GM12878 (cell line): ENCODE measurements at regions not wholly inside any gene's neighbourhood (a gene's known extent, or its start where the extent isn't known, plus 50 kb on each side); places are given as distances from the start of the nearest gene placed in this dataset.

ENCODE experiments used
- ATAC-seq: fragments of 200-7000 bp; cut with Tn5 transposase; 3 replicates; pipeline ENCODE4 v1.9.1; 2020; ENCODE audit warnings: mild to moderate bottlenecking, moderate library complexity
- BruUV-seq: library from RNA; stranded (reverse); fragments of 400-500 nt; replicated peaks from 2 replicates; lab custom pipeline; 2021; lab: Mats Ljungman, UMichigan
- CTCF ChIA-PET: fragments of 300-600 bp; sonication (Branson Sonifier 250); formaldehyde crosslinking; extraction: SDS; loops from one replicate; lab custom pipeline; 2021; ENCODE audit warnings: inconsistent platforms; lab: Yijun Ruan, JAX
- POLR2A ChIA-PET: fragments of 350-600 bp; formaldehyde crosslinking; extraction: SDS; loops from one replicate; lab custom pipeline; 2021; ENCODE audit warnings: inconsistent platforms; lab: Charles Lee
- RAD21 ChIA-PET: fragments of 300-600 bp; sonication (Branson Sonifier 250); formaldehyde crosslinking; loops from one replicate; lab custom pipeline; 2023; ENCODE audit warnings: antibody characterized with exemption; ENCODE audit not compliant: unreplicated experiment; lab: Charles Lee
- SMC1A ChIA-PET: fragments of 300-600 bp; sonication (Branson Sonifier 250); formaldehyde crosslinking; loops from one replicate; lab custom pipeline; 2023; ENCODE audit not compliant: unreplicated experiment, uncharacterized antibody; lab: Charles Lee
- DNase-seq: peaks from one replicate; pipeline ENCODE4 v3.0.0-alpha.2; 2011; ENCODE audit warnings: low read depth, low spot score
- FAIRE-seq: peaks from 3 replicates; lab custom pipeline; 2011; peaks lifted over from hg19 to GRCh38; lab: Jason Lieb, UNC
- H2AFZ ChIP-seq: 2 replicates; pipeline ENCODE4 v1.6.0; 2011; ENCODE audit warnings: low read depth, low read length, control low read depth; ENCODE audit not compliant: control insufficient read depth
- H3K27ac ChIP-seq: 2 replicates; pipeline ENCODE4 v1.5.1; 2011; ENCODE audit warnings: control low read depth; ENCODE audit not compliant: control insufficient read depth, insufficient read depth
- H3K27me3 ChIP-seq, 2 experiments: replicated peaks in 1 of 2; 2 replicates each; pipeline versions ENCODE4 v1.6.0 to v1.6.1; 2011; ENCODE audit warnings: low read length in 1 of 2; ENCODE audit not compliant: control insufficient read depth in 2 of 2, insufficient read depth in 2 of 2
- H3K36me3 ChIP-seq, 2 experiments: 2 replicates each; pipeline ENCODE4 v1.5.1; 2011; ENCODE audit warnings: low read length in 1 of 2; ENCODE audit not compliant: control insufficient read depth in 2 of 2, insufficient read depth in 2 of 2
- H3K4me1 ChIP-seq: 2 replicates; pipeline ENCODE4 v1.6.1; 2011; ENCODE audit warnings: mild to moderate bottlenecking, low read length, moderate library complexity, mixed read lengths; ENCODE audit not compliant: control insufficient read depth, insufficient read depth
- H3K4me2 ChIP-seq: 2 replicates; pipeline ENCODE4 v1.6.0; 2011; ENCODE audit warnings: control low read depth; ENCODE audit not compliant: control insufficient read depth, insufficient read depth
- H3K4me3 ChIP-seq: fragments of 200-600 bp; sonication (generic); 2 replicates; pipeline ENCODE4 v1.5.1; 2016
- H3K79me2 ChIP-seq: 2 replicates; pipeline ENCODE4 v1.6.0; 2011; ENCODE audit warnings: low read length; ENCODE audit not compliant: control insufficient read depth, insufficient read depth
- H3K9ac ChIP-seq: 2 replicates; pipeline ENCODE4 v1.8.0; 2011; ENCODE audit warnings: low read length, control low read depth, mixed read lengths; ENCODE audit not compliant: control insufficient read depth, insufficient read depth
- H3K9me3 ChIP-seq: replicated peaks from 3 replicates; pipeline ENCODE4 v1.5.1; 2011; ENCODE audit warnings: mild to moderate bottlenecking, low read length; ENCODE audit not compliant: control insufficient read depth, insufficient read depth
- H4K20me1 ChIP-seq: 2 replicates; pipeline ENCODE4 v1.6.0; 2011; ENCODE audit not compliant: control insufficient read depth, insufficient read depth
- EP300 ChIP-seq, 2 experiments: fragments of 150-350 bp in 1 of 2; IDR thresholded peaks; 2 replicates each; pipeline ENCODE4 v1.6.1; 2011 to 2012; ENCODE audit warnings: low read depth in 2 of 2, low read length in 2 of 2, borderline replicate concordance in 1 of 2, improper control_type of control experiment in 1 of 2, inconsistent platforms in 1 of 2; ENCODE audit not compliant: control insufficient read depth in 1 of 2
- ETV6 ChIP-seq, 2 experiments: fragments of 450-650 bp in 1 of 2; IDR thresholded peaks in 1 of 2; conservative IDR thresholded peaks in 1 of 2; 2 replicates each; pipeline ENCODE4 v1.6.1; 2014; ENCODE audit warnings: antibody characterized with exemption in 1 of 2, borderline replicate concordance in 1 of 2, low read depth in 1 of 2, mild to moderate bottlenecking in 1 of 2, moderate library complexity in 1 of 2
- JUND ChIP-seq: IDR thresholded peaks from 2 replicates; pipeline ENCODE4 v1.6.1; 2012; ENCODE audit warnings: low read depth, mild to moderate bottlenecking, low read length, improper control_type of control experiment, moderate library complexity
- TCF3 ChIP-seq: IDR thresholded peaks from 2 replicates; pipeline ENCODE4 v1.6.1; 2012; ENCODE audit warnings: low read depth, mild to moderate bottlenecking, low read length, borderline replicate concordance; ENCODE audit not compliant: insufficient read depth
- YBX1 ChIP-seq: fragments of 450-650 bp; IDR thresholded peaks from 2 replicates; pipeline ENCODE4 v1.6.1; 2016; ENCODE audit warnings: antibody characterized with exemption
- WGBS: methylation state at CpG from one replicate; pipeline ENCODE4 v1.1.6; 2016; ENCODE audit warnings: low lambda C conversion rate; ENCODE audit not compliant: insufficient replicate concordance, insufficient coverage; ENCODE audit errors: missing lambda C conversion rate; 5-methylcytosine and 5-hydroxymethylcytosine counted together
- in situ Hi-C: fragments of 300-500 bp; cut with MboI; formaldehyde crosslinking; loops from 9 replicates; pipeline ENCODE4 v1.14.3; 2018; ENCODE audit warnings: mixed read lengths
- intact Hi-C: fragments of 100-400 bp; cut with micrococcal nuclease; formaldehyde crosslinking; loops from one replicate; pipeline ENCODE4 v1.14.2; 2022; ENCODE audit not compliant: unreplicated experiment
- TF ChIP-seq, protein P1 (sequence below): fragments of 150-350 bp; IDR thresholded peaks from 2 replicates; pipeline ENCODE4 v1.6.1; 2016; ENCODE audit warnings: low read depth, low read length
- TF ChIP-seq, protein P2 (sequence below): IDR thresholded peaks from 2 replicates; pipeline ENCODE4 v1.6.1; 2011; ENCODE audit warnings: borderline replicate concordance, low read depth, mild to moderate bottlenecking, moderate library complexity, low read length; ENCODE audit not compliant: insufficient read depth, poor library complexity, severe bottlenecking
- TF ChIP-seq, protein P3 (sequence below), 3 experiments: IDR thresholded peaks in 2 of 3; conservative IDR thresholded peaks in 1 of 3; 2 replicates each; pipeline ENCODE4 v1.5.1; 2011; ENCODE audit warnings: low read depth in 3 of 3, low read length in 3 of 3, mild to moderate bottlenecking in 3 of 3, control low read depth in 2 of 3, moderate library complexity in 2 of 3, inconsistent platforms in 1 of 3, mixed read lengths in 1 of 3; ENCODE audit not compliant: control insufficient read depth in 2 of 3, insufficient read depth in 1 of 3; ENCODE audit errors: extremely low read depth in 1 of 3
- TF ChIP-seq, protein P4 (sequence below): fragments of 450-650 bp; IDR thresholded peaks from 2 replicates; pipeline ENCODE4 v1.6.1; 2018; ENCODE audit warnings: borderline replicate concordance, mild to moderate bottlenecking; ENCODE audit not compliant: partially characterized antibody

DNA sequence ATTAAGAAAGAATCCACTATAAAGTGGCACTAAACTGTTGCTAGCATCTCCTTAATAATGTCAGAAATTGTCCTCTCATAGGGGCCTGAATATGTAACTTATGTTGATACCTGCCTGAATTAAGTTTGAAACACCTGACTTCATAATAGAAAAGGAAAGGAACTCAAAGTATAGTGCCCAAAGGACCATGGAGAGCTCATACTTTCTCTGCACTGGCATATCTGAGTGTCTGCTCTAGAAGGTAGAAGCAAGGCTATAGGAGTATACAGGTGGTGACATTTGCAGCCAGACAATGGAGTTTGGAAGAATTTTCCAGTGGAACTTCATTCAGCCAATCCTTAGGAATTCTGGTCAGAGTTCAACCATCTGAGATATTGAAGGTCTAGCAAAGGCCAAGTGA is 988.9 kb downstream of the RAB28 start (continued):
- TF ChIP-seq JUND, result no peak

DNA sequence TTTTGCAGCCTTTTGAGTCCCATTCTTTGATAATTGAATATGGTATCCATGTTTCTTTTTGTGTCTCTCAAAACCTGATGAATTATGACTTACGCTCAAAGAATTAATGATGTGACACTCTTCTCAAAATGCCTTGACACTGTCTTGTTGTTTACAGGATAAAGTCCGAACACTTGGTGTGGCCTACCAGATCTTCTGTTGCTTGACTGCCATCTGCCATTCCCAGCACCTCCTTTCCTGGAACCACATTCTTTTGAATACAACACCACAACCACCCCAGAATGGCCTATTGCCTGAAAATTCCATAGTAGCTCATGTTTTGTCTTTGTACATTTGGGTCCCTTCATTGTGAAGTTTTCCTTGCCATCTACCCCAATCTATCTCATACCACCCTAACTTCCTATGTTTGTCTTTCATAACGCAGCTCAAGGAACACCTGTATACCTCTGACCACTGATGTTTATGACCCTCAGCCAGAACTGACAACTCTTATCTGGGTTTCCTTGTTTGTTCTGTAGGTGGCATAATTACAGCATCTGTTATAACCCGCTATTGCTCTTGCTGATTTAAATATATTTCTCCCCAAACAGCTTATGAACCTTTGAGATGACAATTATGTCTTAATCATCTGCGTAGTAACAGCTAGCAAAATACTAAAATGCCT is 991.3 kb downstream of the RAB28 start:
- Histone ChIP-seq H3K79me2 (no peaks in the 10 kb centered on the region), H3K27me3 (no peaks in the 10 kb centered on the region), H2AFZ (no peak overlapping the region), H3K4me3 (no peak overlapping the region), H3K27ac (no peak overlapping the region), H3K9ac (no peak overlapping the region), H4K20me1 (no peaks in the 10 kb centered on the region), H3K9me3 (no peaks in the 10 kb centered on the region), H3K4me2 (no peak overlapping the region), H3K4me1 (no peaks in the 10 kb centered on the region), H3K36me3 (no peaks in the 10 kb centered on the region)
- intact Hi-C loops (no loop called here), in situ Hi-C loops (no loop called here)
- BruUV-seq, result no TSS peak
- 1% methylated on average over 5 of the region's 5 CpGs for WGBS
- ATAC-seq, result no peak
- POLR2A ChIA-PET, result no interaction called here
- SMC1A ChIA-PET, result no interaction called here
- RAD21 ChIA-PET, result no interaction called here
- no peak for FAIRE-seq
- no peak for DNase-seq
- TF ChIP-seq EP300 (IDR thresholded peaks at IDR 0.05; ENCODE audit: borderline replicate concordance in 1 of 2, control insufficient read depth in 1 of 2, low read depth in 2 of 2, low read length in 2 of 2), result no peak
- TF ChIP-seq, protein P1, sequence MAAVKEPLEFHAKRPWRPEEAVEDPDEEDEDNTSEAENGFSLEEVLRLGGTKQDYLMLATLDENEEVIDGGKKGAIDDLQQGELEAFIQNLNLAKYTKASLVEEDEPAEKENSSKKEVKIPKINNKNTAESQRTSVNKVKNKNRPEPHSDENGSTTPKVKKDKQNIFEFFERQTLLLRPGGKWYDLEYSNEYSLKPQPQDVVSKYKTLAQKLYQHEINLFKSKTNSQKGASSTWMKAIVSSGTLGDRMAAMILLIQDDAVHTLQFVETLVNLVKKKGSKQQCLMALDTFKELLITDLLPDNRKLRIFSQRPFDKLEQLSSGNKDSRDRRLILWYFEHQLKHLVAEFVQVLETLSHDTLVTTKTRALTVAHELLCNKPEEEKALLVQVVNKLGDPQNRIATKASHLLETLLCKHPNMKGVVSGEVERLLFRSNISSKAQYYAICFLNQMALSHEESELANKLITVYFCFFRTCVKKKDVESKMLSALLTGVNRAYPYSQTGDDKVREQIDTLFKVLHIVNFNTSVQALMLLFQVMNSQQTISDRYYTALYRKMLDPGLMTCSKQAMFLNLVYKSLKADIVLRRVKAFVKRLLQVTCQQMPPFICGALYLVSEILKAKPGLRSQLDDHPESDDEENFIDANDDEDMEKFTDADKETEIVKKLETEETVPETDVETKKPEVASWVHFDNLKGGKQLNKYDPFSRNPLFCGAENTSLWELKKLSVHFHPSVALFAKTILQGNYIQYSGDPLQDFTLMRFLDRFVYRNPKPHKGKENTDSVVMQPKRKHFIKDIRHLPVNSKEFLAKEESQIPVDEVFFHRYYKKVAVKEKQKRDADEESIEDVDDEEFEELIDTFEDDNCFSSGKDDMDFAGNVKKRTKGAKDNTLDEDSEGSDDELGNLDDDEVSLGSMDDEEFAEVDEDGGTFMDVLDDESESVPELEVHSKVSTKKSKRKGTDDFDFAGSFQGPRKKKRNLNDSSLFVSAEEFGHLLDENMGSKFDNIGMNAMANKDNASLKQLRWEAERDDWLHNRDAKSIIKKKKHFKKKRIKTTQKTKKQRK, result no peak
- no peak for TF ChIP-seq ETV6 (conservative IDR thresholded peaks at IDR 0.05 in 1 of 2, IDR thresholded peaks at IDR 0.05 in 1 of 2; ENCODE audit: borderline replicate concordance in 1 of 2, low read depth in 1 of 2)
- no peak for TF ChIP-seq TCF3
- TF ChIP-seq, protein P2, sequence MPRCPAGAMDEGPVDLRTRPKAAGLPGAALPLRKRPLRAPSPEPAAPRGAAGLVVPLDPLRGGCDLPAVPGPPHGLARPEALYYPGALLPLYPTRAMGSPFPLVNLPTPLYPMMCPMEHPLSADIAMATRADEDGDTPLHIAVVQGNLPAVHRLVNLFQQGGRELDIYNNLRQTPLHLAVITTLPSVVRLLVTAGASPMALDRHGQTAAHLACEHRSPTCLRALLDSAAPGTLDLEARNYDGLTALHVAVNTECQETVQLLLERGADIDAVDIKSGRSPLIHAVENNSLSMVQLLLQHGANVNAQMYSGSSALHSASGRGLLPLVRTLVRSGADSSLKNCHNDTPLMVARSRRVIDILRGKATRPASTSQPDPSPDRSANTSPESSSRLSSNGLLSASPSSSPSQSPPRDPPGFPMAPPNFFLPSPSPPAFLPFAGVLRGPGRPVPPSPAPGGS, result no peak
- TF ChIP-seq, protein P3, sequence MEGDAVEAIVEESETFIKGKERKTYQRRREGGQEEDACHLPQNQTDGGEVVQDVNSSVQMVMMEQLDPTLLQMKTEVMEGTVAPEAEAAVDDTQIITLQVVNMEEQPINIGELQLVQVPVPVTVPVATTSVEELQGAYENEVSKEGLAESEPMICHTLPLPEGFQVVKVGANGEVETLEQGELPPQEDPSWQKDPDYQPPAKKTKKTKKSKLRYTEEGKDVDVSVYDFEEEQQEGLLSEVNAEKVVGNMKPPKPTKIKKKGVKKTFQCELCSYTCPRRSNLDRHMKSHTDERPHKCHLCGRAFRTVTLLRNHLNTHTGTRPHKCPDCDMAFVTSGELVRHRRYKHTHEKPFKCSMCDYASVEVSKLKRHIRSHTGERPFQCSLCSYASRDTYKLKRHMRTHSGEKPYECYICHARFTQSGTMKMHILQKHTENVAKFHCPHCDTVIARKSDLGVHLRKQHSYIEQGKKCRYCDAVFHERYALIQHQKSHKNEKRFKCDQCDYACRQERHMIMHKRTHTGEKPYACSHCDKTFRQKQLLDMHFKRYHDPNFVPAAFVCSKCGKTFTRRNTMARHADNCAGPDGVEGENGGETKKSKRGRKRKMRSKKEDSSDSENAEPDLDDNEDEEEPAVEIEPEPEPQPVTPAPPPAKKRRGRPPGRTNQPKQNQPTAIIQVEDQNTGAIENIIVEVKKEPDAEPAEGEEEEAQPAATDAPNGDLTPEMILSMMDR (IDR thresholded peaks at IDR 0.05 in 2 of 3, conservative IDR thresholded peaks at IDR 0.05 in 1 of 3; ENCODE audit: control insufficient read depth in 2 of 3, extremely low read depth in 1 of 3, insufficient read depth in 1 of 3, low read depth in 3 of 3, low read length in 3 of 3), result no peak
- TF ChIP-seq, protein P4, sequence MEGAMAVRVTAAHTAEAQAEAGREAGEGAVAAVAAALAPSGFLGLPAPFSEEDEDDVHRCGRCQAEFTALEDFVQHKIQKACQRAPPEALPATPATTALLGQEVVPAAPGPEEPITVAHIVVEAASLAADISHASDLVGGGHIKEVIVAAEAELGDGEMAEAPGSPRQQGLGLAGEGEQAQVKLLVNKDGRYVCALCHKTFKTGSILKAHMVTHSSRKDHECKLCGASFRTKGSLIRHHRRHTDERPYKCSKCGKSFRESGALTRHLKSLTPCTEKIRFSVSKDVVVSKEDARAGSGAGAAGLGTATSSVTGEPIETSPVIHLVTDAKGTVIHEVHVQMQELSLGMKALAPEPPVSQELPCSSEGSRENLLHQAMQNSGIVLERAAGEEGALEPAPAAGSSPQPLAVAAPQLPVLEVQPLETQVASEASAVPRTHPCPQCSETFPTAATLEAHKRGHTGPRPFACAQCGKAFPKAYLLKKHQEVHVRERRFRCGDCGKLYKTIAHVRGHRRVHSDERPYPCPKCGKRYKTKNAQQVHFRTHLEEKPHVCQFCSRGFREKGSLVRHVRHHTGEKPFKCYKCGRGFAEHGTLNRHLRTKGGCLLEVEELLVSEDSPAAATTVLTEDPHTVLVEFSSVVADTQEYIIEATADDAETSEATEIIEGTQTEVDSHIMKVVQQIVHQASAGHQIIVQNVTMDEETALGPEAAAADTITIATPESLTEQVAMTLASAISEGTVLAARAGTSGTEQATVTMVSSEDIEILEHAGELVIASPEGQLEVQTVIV, result no peak
- no peak for TF ChIP-seq YBX1
- CTCF ChIA-PET, result no interaction called here
